HG02981 (cell line): ENCODE measurements at regions not wholly inside any gene's neighbourhood (a gene's known extent, or its start where the extent isn't known, plus 50 kb on each side); places are given as distances from the start of the nearest gene placed in this dataset.

Source experiments
- ATAC-seq: cut with Tn5 transposase; IDR thresholded peaks from one replicate; pipeline ENCODE4 v1.9.1; 2021; ENCODE audit warnings: mild to moderate bottlenecking, moderate library complexity; ENCODE audit not compliant: unreplicated experiment

- ATAC-seq, result no peak
These were observed 230.9 kb upstream of the CD96 start for GRCh38 chr3:111311126-111311525.

DNA sequence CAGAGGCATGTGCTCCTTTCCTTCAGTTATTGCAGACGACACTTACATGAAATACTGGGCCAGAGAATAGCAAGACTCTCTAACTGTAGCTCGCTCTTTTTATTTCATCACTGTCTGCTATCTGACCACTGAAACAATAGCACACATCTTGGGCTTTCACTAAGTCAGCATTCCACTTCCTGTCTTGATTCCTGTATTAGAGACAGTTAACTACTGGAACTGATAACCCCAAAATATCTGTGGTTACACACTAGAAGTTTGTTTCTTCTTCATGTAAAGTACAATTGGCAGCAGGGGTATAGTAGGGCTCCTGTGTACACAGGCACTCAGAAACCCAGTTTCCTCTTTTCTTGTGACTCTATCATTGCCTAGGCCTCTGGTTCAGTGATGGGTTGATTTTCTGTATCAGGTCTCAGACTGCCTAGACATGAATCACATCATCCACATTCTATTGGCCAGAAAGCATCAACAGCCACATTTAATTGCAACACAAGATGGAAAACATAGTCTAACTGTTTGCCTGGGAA is 230.2 kb upstream of the CD96 start:
- ATAC-seq, result peak; percentile 94

GRCh38 chr3:111314181-111314873 is 227.7 kb upstream of the CD96 start:
- no peak for ATAC-seq

DNA sequence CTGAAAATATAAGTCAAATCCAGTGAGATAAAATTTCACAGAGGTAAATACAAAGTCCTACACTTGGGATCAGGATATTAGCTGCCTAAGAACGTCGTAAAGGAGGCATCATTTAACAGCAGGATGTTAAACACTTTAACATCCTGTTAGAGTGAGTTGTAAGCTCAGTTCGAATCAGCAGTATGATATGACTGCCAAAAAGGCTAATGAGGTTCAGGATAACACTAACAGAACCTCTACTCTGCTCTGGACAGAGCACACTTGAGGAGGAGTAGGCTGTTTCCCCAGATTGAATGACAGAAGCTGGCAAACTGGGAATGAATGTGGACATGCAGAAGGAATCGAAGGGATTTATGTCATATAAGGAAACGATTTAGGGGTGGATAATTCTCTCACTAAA is 227.1 kb upstream of the CD96 start:
- no peak for ATAC-seq

DNA sequence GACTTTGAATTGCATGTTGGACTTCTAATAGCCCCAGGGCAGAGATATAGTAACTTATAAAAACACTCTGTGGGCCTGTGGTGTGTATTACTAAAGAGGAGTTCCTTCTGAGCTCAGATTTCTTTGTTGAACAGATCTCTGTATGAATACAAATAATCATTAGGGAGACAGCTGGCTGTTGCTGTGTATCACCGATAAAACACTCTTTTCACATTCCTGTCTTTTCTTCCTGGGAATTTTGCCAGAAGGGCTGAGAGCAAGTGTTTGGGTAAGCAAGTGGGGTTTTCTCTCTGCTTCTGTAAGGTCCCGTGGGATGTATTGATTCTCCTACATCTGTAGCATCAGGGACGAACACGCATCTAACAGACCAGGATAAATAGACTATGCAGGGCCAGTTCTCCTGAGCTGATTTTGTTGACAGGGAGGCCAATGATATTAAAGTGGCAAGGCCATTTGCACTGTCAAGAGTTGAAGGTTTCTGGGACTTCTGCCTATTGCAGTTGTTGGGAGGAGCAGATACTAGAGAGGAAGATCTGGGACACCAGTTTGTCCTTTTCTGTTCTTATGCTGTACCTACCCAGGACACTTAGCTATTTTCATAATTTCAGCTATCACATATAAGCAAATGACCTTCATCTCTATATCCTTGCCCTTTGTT is 225.9 kb upstream of the CD96 start:
- no peak for ATAC-seq

DNA sequence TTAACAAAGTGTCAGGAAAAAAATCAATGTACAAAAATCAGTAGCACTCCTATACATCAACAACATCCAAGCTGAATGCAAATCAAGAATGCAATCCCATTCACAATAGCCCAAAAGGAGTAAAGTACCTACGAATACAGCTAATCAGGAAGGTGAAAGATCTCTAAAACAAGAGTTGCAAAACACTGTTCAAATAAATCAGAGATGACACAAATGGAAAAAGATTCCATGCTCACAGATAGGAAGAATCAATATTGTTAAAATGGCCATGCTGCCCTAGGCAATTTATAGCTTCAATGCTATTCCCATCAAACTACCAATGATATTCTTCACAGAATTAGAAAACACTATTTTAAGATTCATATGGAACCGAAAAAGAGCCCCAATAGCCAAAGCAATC is 223.7 kb upstream of the CD96 start:
- ATAC-seq, result no peak

GRCh38 chr3:111319598-111319997 is 222.4 kb upstream of the CD96 start:
- ATAC-seq, result no peak

DNA sequence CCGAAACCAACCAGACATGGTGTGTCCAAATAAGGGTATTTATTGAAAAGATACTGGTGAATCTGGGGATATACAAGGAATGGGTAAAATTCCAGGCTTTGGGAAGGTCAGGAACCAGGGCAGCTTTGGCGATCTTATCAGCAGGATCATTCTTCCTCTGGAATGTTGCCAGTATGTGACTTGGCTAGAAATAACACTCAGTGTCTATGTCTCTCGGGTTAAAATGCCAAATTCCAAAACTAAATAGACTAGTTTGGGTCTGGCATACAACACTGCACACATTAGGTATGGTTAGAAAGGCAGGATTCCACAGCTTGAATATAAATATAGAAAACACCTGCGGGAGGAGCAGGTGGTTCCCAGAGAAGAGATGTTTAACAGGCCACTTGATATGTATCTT is 220.2 kb upstream of the CD96 start:
- ATAC-seq, result no peak

DNA sequence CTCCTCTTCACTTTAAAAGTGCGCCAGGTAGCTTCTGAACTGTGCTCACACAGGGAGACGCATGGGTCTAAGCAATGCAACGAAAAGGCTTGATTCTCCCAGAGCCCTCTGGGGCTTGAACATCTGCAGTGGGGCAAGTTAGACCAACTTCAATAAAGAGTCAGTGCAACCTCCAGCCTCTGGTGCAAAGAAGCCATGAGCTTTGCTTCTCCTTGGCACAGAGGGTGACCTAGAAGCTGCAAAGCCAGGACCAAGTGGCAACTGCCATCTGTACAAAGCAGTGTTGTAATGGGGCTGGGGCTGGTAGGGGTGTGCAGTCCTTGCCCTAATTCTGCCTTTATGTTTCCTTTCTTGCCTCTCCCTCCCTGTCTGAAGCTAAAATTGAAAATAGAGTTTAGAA is 219.0 kb upstream of the CD96 start:
- no peak for ATAC-seq

- no peak for ATAC-seq
These were observed 217.8 kb upstream of the CD96 start for GRCh38 chr3:111324151-111324550.

- ATAC-seq, result peak; percentile 63
These were observed 217.4 kb upstream of the CD96 start for GRCh38 chr3:111324645-111325044.

DNA sequence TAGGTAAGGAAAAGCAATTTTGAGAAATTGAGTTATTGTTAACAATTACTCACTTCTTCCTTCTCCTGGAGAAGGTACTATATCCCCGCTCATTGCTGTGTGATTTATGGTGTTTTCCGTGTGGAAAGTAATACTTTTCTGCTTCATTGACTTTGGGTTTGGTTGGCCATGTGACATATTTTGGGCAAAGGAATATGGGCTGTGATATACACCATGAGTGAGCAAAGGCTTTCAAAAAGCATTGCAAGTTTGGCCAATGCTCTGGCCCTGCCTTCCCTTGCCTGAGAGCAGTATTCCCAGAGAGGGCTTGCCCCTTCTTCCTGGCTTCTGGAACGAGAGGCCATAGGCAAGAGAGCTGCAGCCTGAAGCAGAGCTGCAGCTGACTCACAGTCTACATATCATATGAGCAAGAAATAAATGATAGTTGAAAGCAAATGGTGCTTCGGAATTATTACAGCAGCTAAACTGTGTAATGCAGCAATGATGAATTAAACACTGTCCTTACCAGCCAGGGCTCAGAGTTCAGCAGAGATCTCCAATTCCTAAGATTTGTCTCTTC is 216.8 kb upstream of the CD96 start:
- ATAC-seq, result no peak

GRCh38 chr3:111326144-111326995 is 215.6 kb upstream of the CD96 start:
- ATAC-seq, result no peak

DNA sequence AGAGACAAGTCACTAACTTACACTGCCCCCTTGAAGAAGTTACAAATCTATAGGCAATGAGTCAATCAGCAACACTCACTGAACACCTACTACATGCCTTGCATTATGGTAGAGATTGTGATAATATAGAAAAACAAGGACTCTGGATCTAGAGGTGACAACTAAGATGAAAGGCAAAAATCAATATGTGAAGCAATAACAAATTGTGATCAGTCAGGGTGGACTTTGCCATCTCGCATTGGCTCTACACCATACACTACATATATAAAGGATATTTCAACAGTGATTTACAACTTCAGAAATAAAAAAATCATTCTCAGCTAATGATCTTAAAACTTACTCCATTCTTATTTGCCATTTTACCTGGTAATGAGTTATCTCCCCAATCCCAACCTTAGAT is 210.7 kb upstream of the CD96 start:
- no peak for ATAC-seq

DNA sequence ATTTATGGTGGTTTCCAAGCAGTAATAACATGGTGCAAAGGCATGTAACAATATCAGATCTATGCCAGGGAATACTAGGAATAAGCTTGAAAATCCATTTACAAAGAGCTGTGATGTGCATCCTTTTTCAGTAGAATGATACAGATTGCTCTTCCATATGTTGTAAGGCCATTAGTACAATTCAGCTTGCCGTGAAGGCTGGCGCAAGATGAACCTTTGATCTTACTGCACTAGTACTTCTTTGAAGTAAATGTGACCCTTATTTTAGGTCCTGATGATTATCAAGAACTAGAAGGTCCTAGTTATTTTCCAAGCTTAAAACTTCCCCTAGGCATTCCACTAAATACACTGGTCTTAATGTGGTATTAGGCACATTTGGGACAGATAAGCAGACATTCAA is 210.1 kb upstream of the CD96 start:
- ATAC-seq, result no peak

DNA sequence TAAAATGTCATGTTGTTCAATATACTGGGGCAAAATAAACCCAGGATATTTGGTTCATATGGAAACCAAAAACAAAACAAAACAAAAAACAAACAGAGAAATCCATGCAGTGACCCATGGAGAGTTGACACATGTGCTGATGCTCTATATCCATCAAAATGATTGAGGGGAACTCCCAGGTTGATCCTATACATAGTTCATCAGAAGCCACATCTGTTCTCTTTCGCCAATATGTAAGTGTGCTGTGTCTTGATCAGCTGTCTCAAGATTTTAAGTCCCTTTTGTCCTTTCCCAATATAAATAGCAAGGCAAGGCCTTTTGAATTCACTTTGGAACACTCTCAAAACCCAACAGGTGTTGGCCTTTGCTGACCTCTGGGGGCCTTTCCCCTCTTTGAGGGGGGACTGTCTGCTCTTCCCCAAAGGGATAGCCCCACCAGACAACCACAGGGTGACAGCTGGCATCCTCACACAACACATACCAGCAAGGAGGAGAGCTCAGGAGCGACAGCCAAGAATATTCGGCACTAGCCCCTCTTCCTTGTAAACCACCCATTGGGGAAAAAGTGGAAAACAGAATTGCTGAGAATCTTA is 209.4 kb upstream of the CD96 start:
- no peak for ATAC-seq

DNA sequence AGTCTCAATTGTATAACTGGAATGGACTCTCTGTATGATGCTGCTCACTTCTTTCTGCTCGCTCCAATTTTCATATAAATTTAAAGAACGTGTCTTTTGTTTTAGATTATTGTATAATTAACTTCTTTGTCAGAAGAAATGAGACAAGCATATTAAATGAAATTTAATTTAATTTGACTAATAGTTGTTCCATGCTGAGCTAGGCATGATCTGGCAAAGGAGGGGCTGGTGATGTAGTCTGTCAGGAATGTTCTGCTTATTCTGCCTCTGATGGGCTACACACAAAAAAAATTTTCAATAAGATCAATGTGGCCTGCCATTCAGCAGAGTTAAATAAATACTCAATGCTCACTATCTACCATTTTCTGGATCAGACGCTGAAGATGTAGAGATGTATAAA is 208.4 kb upstream of the CD96 start:
- no peak for ATAC-seq

GRCh38 chr3:111335512-111336303 is 206.3 kb upstream of the CD96 start:
- ATAC-seq, result peak; percentile 68

DNA sequence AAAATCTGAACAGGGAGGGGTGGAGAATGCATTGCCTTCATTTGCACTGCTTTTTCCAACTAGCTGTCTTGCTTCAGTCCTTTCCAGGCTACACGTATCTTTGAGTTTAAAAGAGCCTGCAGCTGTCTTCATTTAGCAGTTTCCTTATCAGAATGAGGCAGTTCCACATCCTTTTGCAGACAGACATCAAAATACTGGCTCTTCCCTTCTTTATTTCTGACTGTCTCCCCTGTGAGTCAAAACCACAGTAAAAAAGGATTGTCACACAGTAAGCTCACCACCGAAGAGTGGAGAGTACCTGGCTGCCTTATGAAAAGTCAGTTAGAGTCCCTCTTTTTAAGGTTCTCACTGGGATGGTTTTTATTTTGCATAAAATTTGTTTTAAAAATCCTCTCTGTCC is 205.5 kb upstream of the CD96 start:
- ATAC-seq, result no peak

DNA sequence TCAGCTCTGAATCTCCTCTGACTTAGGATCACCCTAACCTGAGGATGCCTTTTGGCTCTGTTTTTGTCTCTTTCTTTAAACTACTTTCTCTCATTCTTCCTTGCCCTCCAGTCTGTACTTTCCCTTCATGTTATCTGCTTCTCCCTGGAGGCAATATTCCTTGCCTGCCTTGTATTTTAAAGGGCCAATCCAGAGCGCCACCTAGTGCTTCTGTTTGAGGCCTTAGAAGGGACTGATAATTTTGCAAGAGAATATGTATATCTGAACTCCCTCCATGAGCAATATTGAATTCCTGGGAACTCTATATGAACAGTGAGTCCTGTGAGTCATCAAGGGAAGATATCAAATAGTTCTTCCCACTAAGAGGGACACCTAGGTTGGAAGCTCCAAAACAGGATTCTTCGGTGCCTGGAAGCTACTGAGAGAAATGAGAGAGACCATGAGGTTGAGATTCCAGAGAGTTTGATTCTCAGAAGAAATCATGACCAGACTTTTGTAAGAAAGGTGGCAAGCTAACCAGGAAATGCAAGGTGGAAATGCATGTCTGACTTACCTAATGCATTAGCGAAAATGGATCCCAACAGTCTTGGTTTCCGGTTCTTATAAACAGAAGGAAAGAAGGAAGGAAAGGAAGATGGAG is 203.8 kb upstream of the CD96 start:
- ATAC-seq, result no peak
